ENCODE measurements at regions not wholly inside any gene's neighbourhood (a gene's known extent, or its start where the extent isn't known, plus 50 kb on each side); places are given as distances from the start of the nearest gene placed in this dataset.

GRCh38 chr20:24361541-24361940, 107.9 kb upstream of the SYNDIG1 start:
- 0% methylated on average over 1 of the region's 2 CpGs for WGBS (ENCODE audit: insufficient coverage, low coverage, missing lambda C conversion rate)
- POLR2A ChIA-PET: no interaction called here
- no peaks in the 10 kb centered on the region for H3K9me3 ChIP-seq (replicated peaks; ENCODE audit: control insufficient read depth, insufficient read depth, low read depth, low read length)
- intact Hi-C loops (cut with micrococcal nuclease) (no loop called here), in situ Hi-C loops (cut with MboI) (no loop called here)
- H3K4me1 ChIP-seq (replicated peaks in 1 of 2; ENCODE audit: control insufficient read depth in 2 of 2, insufficient read depth in 2 of 2, low read length in 2 of 2): no peaks in the 10 kb centered on the region
- no peak overlapping the region for H3K4me3 ChIP-seq
- H3K4me2 ChIP-seq (ENCODE audit: insufficient read depth, low read length): no peak overlapping the region
- no peaks in the 10 kb centered on the region for H3K79me2 ChIP-seq (ENCODE audit: control insufficient read depth, insufficient read depth, low read length)
- no peak for TF ChIP-seq ETV1 (tag; conservative IDR thresholded peaks at IDR 0.05; ENCODE audit: low read depth)
- TF ChIP-seq RBM39 (optimal IDR thresholded peaks at IDR 0.05; ENCODE audit: low read depth, low read length): no peak
- TF ChIP-seq FOXA1 (IDR thresholded peaks at IDR 0.05; ENCODE audit: borderline replicate concordance): no peak
- no peak for TF ChIP-seq ILK (tag; IDR thresholded peaks at IDR 0.05; ENCODE audit: borderline replicate concordance, low read depth)
- no peak for TF ChIP-seq ZBTB26 (CRISPR knock-in tag; IDR thresholded peaks at IDR 0.05)
- no peak for TF ChIP-seq MYC (IDR thresholded peaks at IDR 0.05; ENCODE audit: low read depth, low read length)
- TF ChIP-seq MYC (CRISPR knock-in tag; IDR thresholded peaks at IDR 0.05; ENCODE audit: borderline replicate concordance, low read depth): no peak
- TF ChIP-seq HIVEP1 (CRISPR knock-in tag; IDR thresholded peaks at IDR 0.05): no peak
- ATAC-seq: no peak
- FAIRE-seq: no peak
- no peaks in the 10 kb centered on the region for H3K27me3 ChIP-seq (ENCODE audit: control insufficient read depth in 2 of 2, insufficient read depth in 2 of 2, low read length in 2 of 2)
- no peak for DNase-seq (ENCODE audit: extremely low read depth in 1 of 4, low spot score in 3 of 4)
- CTCF ChIA-PET (ENCODE audit: low intra/inter-chr PET ratio): no interaction called here
- H3K9ac ChIP-seq (ENCODE audit: insufficient read depth in 1 of 2, low read depth in 2 of 2, low read length in 2 of 2): no peak overlapping the region
- H4K20me1 ChIP-seq (replicated peaks; ENCODE audit: control insufficient read depth, insufficient read depth, low read length): no peaks in the 10 kb centered on the region
- H3K9me1 ChIP-seq (ENCODE audit: control insufficient read depth, insufficient read depth, low read length): no peaks in the 10 kb centered on the region
- H3K27ac ChIP-seq (ENCODE audit: extremely low read depth, low read depth, low read length): no peak overlapping the region
- H2AFZ ChIP-seq (ENCODE audit: low read depth, low read length): no peak overlapping the region
- BruUV-seq (replicated peaks): no TSS peak
- H3K36me3 ChIP-seq (ENCODE audit: control insufficient read depth, insufficient read depth, low read length): no peaks in the 10 kb centered on the region

All from K562 (cell line).